GM23338 (cell line): ENCODE measurements at regions not wholly inside any gene's neighbourhood (a gene's known extent, or its start where the extent isn't known, plus 50 kb on each side); places are given as distances from the start of the nearest gene placed in this dataset.

ENCODE experiments used
- EZH2 ChIP-seq: fragments of 200-600 bp; sonication (generic); IDR thresholded peaks from one replicate; pipeline ENCODE4 v1.8.0; 2017; ENCODE audit warnings: antibody characterized with exemption, mild to moderate bottlenecking, low read depth; ENCODE audit not compliant: unreplicated experiment
- POLR2AphosphoS5 ChIP-seq: IDR thresholded peaks from 2 replicates; pipeline ENCODE4 v1.6.1; 2016; ENCODE audit warnings: antibody characterized with exemption, low read depth
- TF ChIP-seq, protein P1 (sequence below), 2 experiments: fragments of 200-600 bp in 1 of 2; sonication (generic) in 1 of 2; conservative IDR thresholded peaks; 2 replicates each; pipeline versions ENCODE4 v1.5.1 to v1.6.1; 2016 to 2017; ENCODE audit warnings: antibody characterized with exemption in 2 of 2, low read depth in 2 of 2, mild to moderate bottlenecking in 2 of 2, moderate library complexity in 1 of 2

DNA sequence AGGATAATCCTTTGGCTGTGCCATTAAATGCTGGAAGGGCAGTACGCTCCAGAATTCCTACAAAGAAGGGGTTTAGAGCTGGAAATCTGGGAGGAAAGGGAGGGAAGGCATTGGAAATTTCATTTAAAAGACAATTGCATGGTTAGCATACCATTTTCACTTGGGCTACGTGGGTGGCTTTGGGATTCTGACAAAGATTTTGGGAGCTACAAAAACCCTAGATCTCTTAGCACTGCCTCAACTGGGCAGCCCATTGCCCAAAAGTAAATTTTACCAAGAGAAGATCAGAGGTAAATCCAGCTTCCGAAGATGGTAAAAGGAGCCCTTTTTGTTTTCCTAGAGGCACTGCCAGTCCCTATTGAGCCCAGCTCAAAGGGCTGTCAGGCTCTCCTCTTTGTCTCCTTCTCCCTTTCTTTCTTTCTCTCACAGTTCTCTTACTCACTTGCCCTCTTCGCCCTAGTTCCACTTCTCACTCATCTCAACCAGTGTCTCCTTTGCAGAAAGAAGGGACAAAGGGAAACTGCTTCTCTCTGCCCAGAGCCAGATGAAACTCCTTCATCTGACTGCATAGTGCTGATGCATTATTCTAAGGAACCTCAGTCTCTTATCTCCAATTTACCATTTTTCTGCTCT, 125.4 kb upstream of the PLEKHA5 start:
- TF ChIP-seq EZH2, result no peak
- TF ChIP-seq, protein P1, sequence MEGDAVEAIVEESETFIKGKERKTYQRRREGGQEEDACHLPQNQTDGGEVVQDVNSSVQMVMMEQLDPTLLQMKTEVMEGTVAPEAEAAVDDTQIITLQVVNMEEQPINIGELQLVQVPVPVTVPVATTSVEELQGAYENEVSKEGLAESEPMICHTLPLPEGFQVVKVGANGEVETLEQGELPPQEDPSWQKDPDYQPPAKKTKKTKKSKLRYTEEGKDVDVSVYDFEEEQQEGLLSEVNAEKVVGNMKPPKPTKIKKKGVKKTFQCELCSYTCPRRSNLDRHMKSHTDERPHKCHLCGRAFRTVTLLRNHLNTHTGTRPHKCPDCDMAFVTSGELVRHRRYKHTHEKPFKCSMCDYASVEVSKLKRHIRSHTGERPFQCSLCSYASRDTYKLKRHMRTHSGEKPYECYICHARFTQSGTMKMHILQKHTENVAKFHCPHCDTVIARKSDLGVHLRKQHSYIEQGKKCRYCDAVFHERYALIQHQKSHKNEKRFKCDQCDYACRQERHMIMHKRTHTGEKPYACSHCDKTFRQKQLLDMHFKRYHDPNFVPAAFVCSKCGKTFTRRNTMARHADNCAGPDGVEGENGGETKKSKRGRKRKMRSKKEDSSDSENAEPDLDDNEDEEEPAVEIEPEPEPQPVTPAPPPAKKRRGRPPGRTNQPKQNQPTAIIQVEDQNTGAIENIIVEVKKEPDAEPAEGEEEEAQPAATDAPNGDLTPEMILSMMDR (conservative IDR thresholded peaks at IDR 0.05; ENCODE audit: low read depth in 2 of 2), result no peak
- TF ChIP-seq POLR2AphosphoS5, result no peak
